Activated CD4-positive, alpha-beta memory T cell treated with anti-CD3 and anti-CD28 coated beads for 36 hours (primary cell): ENCODE measurements at regions not wholly inside any gene's neighbourhood (a gene's known extent, or its start where the extent isn't known, plus 50 kb on each side); places are given as distances from the start of the nearest gene placed in this dataset.

ENCODE experiments used
- CTCF ChIA-PET: fragments of 350-600 bp; sonication (Branson Sonifier 250); formaldehyde crosslinking; loops from one replicate; lab custom pipeline; 2021; ENCODE audit warnings: antibody characterized with exemption, inconsistent platforms; lab: Charles Lee
- POLR2A ChIA-PET: fragments of 350-600 bp; sonication (Branson Sonifier 250); formaldehyde crosslinking; loops from one replicate; lab custom pipeline; 2021; ENCODE audit warnings: antibody characterized with exemption; lab: Charles Lee
- DNase-seq: peaks from one replicate; pipeline ENCODE4 v3.0.0-alpha.2; 2020
- H3K27ac Mint-ChIP-seq: one replicate; pipeline ENCODE4 v1.8.0; 2021; ENCODE audit warnings: mixed read lengths
- H3K27me3 Mint-ChIP-seq: one replicate; pipeline ENCODE4 v1.8.0; 2021; ENCODE audit warnings: mixed read lengths
- H3K36me3 Mint-ChIP-seq: one replicate; pipeline ENCODE4 v1.8.0; 2021; ENCODE audit warnings: mixed read lengths
- H3K4me1 Mint-ChIP-seq: one replicate; pipeline ENCODE4 v1.8.0; 2021; ENCODE audit warnings: low read depth, mixed read lengths
- H3K4me3 Mint-ChIP-seq: one replicate; pipeline ENCODE4 v1.8.0; 2021; ENCODE audit warnings: mild to moderate bottlenecking, mixed read lengths
- H3K9me3 Mint-ChIP-seq: one replicate; pipeline ENCODE4 v1.8.0; 2021; ENCODE audit warnings: mixed read lengths
- intact Hi-C: fragments of 100-400 bp; cut with micrococcal nuclease; formaldehyde crosslinking; loops from one replicate; pipeline ENCODE4 v1.15.1; 2023

DNA sequence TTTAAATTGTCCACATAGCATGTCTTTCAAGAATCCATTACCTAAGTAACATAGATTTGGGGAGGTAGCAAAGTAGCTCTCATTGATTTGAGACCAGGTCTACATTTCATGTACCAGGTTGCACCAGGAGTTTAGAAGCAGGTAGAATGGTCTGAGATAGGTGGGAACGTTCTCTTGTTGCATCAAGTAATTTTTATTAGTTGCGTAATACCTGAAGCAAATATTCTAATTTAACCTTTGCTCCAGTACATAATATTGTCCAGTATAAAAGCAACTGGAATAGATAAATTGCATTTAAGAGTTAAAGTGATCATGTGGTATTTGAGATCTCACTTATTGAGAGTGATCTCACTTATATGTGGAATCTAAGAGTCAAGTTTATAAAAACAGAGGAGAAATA lies 597.1 kb upstream of the PRMT6 start:
- Mint-ChIP-seq H3K36me3 (no peaks in the 10 kb centered on the region), H3K4me1 (no peaks in the 10 kb centered on the region), H3K27me3 (no peaks in the 10 kb centered on the region), H3K9me3 (peaks cover 10% of the 10 kb centered on the region), H3K4me3 (no peak overlapping the region), H3K27ac (no peak overlapping the region)
- intact Hi-C loops: no loop called here
- ChIA-PET CTCF (no interaction called here), POLR2A (no interaction called here)
- no peak for DNase-seq

DNA sequence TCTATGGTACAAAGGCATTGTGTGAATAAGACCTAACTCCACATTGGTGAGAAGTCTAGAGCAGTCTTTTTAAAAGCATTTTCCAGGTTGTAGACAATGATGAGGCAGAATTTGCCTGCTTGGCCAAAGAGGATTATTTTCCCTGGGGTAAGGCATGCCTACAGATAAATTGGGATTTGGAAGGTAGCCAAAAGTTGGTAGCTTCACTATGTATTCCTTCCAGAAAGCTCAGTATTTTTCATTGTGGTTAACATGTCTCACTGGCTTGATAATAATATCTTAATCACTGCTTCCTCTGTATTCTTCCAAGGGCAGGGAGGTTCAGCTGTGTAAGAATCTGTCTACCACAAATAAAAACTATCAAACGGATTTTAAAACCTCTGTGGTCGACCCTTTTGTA lies 590.8 kb upstream of the PRMT6 start:
- H3K9me3 Mint-ChIP-seq: peaks cover 26% of the 10 kb centered on the region
- intact Hi-C loops: no loop called here
- H3K27me3 Mint-ChIP-seq: no peaks in the 10 kb centered on the region
- no peaks in the 10 kb centered on the region for H3K36me3 Mint-ChIP-seq
- DNase-seq: no peak
- no peak overlapping the region for H3K27ac Mint-ChIP-seq
- H3K4me1 Mint-ChIP-seq: no peaks in the 10 kb centered on the region
- no peak overlapping the region for H3K4me3 Mint-ChIP-seq
- POLR2A ChIA-PET: no interaction called here
- CTCF ChIA-PET: no interaction called here

DNA sequence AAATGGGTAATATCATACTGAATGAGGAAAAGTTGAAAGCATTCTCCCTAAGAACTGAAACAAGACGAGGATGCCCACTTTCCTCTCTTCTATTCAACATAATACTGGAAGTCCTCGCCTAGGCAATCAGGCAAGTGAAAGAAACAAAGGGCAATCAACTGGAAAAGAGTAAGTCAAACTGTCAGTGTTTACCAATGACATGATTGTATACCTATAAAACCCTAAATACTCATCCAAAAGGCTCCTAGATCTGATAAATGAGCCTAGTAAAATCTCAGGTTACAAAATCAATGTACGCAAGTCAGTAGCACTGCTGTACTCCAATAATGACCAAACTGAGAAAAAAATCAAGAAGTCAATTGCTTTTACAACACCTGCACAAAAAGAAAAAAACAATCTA lies 575.8 kb upstream of the PRMT6 start:
- Mint-ChIP-seq H3K36me3 (no peaks in the 10 kb centered on the region), H3K4me1 (no peaks in the 10 kb centered on the region), H3K27me3 (no peaks in the 10 kb centered on the region), H3K9me3 (peaks cover 42% of the 10 kb centered on the region), H3K27ac (no peak overlapping the region), H3K4me3 (no peak overlapping the region)
- CTCF ChIA-PET: no interaction called here
- POLR2A ChIA-PET: no interaction called here
- intact Hi-C loops: no loop called here
- DNase-seq: no peak

DNA sequence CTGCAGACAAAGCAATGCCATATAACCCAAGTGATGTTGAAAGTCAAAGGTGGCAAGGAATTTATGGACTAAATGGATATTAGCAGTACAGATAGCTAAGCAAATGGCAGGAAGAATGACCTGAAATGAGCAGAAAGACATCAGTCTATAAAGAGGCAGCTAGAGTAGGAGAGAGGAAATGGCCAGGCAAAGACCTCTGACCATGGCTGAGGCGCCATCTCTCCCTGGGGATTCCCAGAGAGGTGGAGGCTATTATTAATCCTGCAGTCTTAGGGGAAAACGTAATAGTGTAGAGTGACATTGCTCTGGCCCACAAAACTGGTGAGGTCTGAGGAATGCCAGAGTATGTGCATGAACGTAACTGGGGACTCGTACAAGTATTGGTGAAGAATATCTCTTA lies 563.6 kb upstream of the PRMT6 start:
- no peak overlapping the region for H3K27ac Mint-ChIP-seq
- H3K27me3 Mint-ChIP-seq: no peaks in the 10 kb centered on the region
- ChIA-PET CTCF (no interaction called here), POLR2A (no interaction called here)
- no peaks in the 10 kb centered on the region for H3K36me3 Mint-ChIP-seq
- H3K4me3 Mint-ChIP-seq: no peak overlapping the region
- DNase-seq: no peak
- intact Hi-C loops: no loop called here
- peaks cover 10% of the 10 kb centered on the region for H3K9me3 Mint-ChIP-seq
- H3K4me1 Mint-ChIP-seq: no peaks in the 10 kb centered on the region

DNA sequence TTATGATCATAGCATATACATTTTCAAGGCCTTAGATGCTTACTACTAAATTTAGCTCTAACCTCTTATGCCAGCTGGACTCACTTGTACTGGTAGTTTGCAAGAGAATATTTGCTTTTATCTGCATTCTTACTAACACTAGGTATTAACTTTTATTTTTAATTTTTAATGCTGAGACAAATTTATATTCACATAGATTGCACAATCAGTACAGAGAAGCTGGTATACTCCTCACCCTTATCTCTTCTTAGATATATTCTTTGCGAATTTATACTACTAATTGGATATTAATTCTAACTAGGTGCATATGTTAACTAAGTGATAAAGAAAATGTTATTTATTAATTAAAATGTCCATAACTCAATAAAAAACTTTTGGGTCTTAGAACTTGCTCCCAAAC lies 561.8 kb upstream of the PRMT6 start:
- Mint-ChIP-seq H3K9me3 (peaks cover 5% of the 10 kb centered on the region), H3K4me1 (no peaks in the 10 kb centered on the region), H3K27ac (no peak overlapping the region), H3K36me3 (no peaks in the 10 kb centered on the region), H3K27me3 (no peaks in the 10 kb centered on the region), H3K4me3 (no peak overlapping the region)
- ChIA-PET POLR2A (no interaction called here), CTCF (no interaction called here)
- intact Hi-C loops: no loop called here
- no peak for DNase-seq

DNA sequence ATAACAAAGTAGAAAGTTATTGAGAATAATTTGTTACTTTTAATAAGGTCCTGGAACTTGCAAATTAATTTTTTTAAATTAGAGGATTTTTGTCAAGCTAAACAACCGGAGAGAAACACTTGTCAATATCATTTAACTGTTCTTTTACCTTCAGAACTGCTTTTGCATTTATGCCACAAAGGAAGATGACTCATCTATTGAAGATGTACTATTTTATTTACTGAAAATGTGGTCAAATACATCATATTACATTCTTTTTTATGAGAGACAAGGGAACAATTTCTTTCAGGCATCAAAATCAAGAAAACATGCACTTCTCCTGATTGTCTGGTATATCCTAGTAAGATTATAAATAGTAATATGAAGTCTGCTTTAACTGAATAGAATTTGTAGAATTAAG lies 558.2 kb upstream of the PRMT6 start:
- Mint-ChIP-seq H3K27me3 (no peaks in the 10 kb centered on the region), H3K27ac (no peak overlapping the region), H3K36me3 (no peaks in the 10 kb centered on the region), H3K9me3 (peaks cover 7% of the 10 kb centered on the region), H3K4me1 (no peaks in the 10 kb centered on the region), H3K4me3 (no peak overlapping the region)
- no peak for DNase-seq
- ChIA-PET CTCF (no interaction called here), POLR2A (no interaction called here)
- intact Hi-C loops: no loop called here

DNA sequence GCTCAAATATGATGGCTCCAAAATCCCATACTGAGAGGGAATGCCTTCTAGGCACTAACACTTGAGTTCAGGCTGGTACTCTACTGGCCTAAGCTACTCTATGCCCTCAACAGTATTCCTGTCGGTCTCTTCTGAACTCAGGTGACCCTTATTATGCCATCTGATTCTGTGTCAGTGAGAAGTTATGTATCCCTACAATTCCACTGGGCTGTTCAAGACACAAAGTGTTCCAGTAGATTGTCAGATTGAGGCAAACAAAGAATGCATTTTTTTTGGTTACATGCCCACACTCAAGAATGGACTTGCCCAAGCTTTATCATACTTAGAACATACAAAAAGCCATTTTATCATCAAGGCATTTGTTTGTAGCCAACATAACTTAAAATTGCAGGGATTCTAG lies 553.8 kb upstream of the PRMT6 start:
- Mint-ChIP-seq H3K27me3 (no peaks in the 10 kb centered on the region), H3K27ac (no peak overlapping the region), H3K36me3 (no peaks in the 10 kb centered on the region), H3K4me3 (no peak overlapping the region), H3K4me1 (no peaks in the 10 kb centered on the region), H3K9me3 (peaks cover 9% of the 10 kb centered on the region)
- POLR2A ChIA-PET: no interaction called here
- no peak for DNase-seq
- CTCF ChIA-PET: no interaction called here
- intact Hi-C loops: no loop called here

DNA sequence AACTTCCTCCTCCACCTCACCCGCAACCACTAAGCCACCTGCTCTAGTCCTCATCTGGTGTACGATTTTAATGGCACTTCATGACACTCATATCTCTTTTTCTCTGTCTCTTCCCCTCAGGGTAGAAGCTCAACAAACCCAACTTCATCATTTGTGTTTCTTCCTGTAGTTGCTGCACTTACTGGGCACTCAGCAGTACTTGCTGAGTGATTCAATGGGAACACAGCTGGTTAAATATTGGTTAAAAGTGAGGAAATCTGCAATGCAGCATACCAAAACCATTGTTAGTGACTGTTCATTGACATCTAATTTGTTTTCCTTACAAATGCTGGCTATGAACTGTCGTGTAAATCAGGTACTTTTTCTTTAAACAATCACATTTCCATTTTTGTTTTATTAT lies 541.1 kb upstream of the PRMT6 start:
- H3K4me1 Mint-ChIP-seq: no peaks in the 10 kb centered on the region
- POLR2A ChIA-PET: no interaction called here
- intact Hi-C loops: no loop called here

DNA sequence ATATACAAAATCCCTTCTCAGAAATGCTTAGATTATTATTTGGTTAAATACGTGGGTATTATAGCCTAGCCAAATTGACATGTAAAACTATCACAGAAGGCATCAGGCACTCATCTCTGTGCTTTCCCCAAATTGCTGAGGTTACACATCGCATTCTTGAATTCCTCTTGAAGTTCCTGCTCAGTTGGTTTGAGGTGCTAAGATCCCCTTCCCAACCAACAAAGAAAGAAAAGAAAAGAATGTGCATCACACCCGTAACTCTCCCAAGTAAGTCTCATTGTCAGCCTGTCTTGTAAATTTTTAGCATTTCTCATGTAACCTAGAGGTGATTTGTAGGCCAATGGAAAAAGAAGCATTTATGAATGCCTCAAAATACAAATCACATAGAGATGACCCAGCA lies 539.2 kb upstream of the PRMT6 start:
- no peak overlapping the region for H3K27ac Mint-ChIP-seq
- ChIA-PET CTCF (no interaction called here), POLR2A (no interaction called here)
- intact Hi-C loops: no loop called here
- no peak for DNase-seq
- no peak overlapping the region for H3K4me3 Mint-ChIP-seq
- H3K36me3 Mint-ChIP-seq: no peaks in the 10 kb centered on the region
- H3K4me1 Mint-ChIP-seq: no peaks in the 10 kb centered on the region
- peaks cover 3% of the 10 kb centered on the region for H3K9me3 Mint-ChIP-seq
- no peaks in the 10 kb centered on the region for H3K27me3 Mint-ChIP-seq

More for the DNA sequence above, 541.1 kb upstream of the PRMT6 start:
- DNase-seq: no peak
- H3K9me3 Mint-ChIP-seq: peaks cover 5% of the 10 kb centered on the region
- H3K36me3 Mint-ChIP-seq: no peaks in the 10 kb centered on the region
- H3K4me3 Mint-ChIP-seq: no peak overlapping the region
- H3K27ac Mint-ChIP-seq: no peak overlapping the region
- CTCF ChIA-PET: no interaction called here
- no peaks in the 10 kb centered on the region for H3K27me3 Mint-ChIP-seq

DNA sequence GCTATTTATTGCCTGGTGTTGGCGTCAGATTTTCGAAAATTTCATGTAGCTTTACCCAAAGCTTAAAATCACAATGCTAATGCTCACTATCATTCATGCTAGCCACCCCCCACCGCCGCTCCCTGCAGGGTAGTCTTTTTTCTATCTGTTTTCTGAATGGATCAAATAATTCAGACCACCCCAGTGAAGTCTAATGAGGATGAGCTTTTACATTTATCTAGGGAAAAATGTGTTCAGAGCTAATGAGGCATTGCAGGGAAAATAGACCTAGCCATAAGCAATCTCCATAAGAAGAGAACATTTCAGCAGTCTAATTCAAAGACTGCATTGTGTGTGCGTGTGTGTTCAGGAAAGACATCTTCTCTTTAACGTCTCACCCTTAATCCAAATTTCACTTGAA lies 533.0 kb upstream of the PRMT6 start:
- Mint-ChIP-seq H3K27ac (no peak overlapping the region), H3K9me3 (peaks cover 5% of the 10 kb centered on the region), H3K36me3 (peaks cover 2% of the 10 kb centered on the region), H3K4me1 (no peaks in the 10 kb centered on the region), H3K27me3 (no peaks in the 10 kb centered on the region), H3K4me3 (no peak overlapping the region)
- ChIA-PET POLR2A (no interaction called here), CTCF (no interaction called here)
- DNase-seq: no peak
- intact Hi-C loops: no loop called here

DNA sequence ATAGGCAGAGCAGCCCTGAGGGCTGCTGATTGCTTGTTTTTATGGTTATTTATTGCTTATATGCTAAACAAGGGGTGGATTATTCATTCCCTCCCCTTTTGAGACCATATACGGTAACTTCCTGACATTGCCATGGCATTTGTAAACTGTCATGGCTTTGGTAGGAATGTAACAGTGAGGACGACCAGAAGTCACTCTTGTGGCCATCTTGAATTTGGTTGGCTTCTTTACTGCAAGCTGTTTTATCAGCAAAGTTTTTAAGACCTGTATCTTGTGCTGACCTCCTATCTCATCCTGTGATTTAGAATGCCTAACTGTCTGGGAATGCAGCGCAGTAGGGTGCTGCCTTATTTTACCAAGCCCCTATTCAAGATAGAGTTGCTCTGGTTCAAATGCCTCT lies 531.8 kb upstream of the PRMT6 start:
- H3K27ac Mint-ChIP-seq: no peak overlapping the region
- intact Hi-C loops: no loop called here
- no peak overlapping the region for H3K4me3 Mint-ChIP-seq
- ChIA-PET POLR2A (no interaction called here), CTCF (no interaction called here)
- peaks cover 2% of the 10 kb centered on the region for H3K36me3 Mint-ChIP-seq
- no peaks in the 10 kb centered on the region for H3K4me1 Mint-ChIP-seq
- no peak for DNase-seq
- H3K27me3 Mint-ChIP-seq: no peaks in the 10 kb centered on the region
- H3K9me3 Mint-ChIP-seq: peaks cover 13% of the 10 kb centered on the region

DNA sequence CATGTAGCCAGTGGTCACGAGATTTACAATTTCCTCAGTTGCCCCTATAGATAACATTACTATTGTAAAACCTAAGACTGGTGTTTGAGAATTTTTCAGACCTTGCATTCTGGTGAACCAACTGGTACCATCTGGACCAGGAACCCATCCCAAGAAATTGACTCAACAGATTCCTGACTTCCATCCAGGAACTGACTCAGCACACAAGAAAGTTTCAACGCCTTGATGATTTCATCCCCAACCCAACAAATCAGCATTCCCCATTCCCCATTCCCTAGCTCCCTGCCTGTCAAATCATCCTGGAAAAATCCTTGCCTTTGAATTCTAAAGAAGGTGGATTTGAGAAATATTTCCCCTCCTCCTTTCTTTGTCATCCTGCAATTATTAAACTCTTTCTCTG lies 529.8 kb upstream of the PRMT6 start:
- intact Hi-C loops: no loop called here
- Mint-ChIP-seq H3K4me3 (no peak overlapping the region), H3K27ac (no peak overlapping the region), H3K36me3 (peaks cover 2% of the 10 kb centered on the region), H3K9me3 (peaks cover 17% of the 10 kb centered on the region), H3K27me3 (no peaks in the 10 kb centered on the region), H3K4me1 (no peaks in the 10 kb centered on the region)
- POLR2A ChIA-PET: no interaction called here
- CTCF ChIA-PET: no interaction called here
- no peak for DNase-seq

DNA sequence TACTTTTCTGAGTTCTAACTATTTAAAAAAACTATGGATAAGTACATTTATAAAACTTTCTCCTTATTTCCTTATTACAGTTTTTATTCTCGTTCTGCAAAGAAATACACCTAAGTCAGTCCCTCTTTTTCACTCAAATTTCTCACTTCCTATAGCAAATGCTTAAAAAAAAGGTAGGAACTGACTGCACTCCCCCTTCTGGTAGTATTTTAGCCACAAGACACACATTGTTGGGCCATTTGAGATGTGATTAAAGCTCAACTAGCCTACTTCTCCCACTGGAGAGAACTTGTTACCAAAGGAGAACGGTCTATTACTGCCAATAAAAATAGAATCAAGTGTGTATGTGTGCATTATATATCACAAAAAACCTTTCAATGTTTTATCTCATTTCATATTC lies 521.9 kb upstream of the PRMT6 start:
- ChIA-PET CTCF (no interaction called here), POLR2A (no interaction called here)
- peaks cover 29% of the 10 kb centered on the region for H3K9me3 Mint-ChIP-seq
- H3K27me3 Mint-ChIP-seq: no peaks in the 10 kb centered on the region
- intact Hi-C loops: no loop called here
- no peak for DNase-seq
- no peak overlapping the region for H3K27ac Mint-ChIP-seq
- H3K36me3 Mint-ChIP-seq: no peaks in the 10 kb centered on the region
- H3K4me1 Mint-ChIP-seq: no peaks in the 10 kb centered on the region
- H3K4me3 Mint-ChIP-seq: no peak overlapping the region

DNA sequence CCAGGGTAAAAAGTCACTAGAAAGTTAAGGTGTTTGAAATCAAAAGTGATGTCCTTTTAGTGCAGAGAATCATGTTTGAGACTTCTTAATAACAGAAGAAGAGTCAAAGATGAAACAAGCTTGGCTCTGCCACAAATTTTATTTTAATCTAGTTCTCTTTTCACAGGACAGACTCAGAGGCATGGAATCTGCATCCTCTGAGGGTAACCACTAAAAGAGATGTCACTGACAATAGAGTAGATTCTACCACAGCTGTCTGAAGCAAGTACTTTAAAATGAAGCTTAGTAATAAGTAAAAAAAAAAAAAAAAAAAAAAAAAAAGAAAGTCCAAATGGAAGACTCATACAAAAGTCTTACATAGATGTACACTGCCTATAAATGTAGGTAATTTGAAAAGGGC lies 519.7 kb upstream of the PRMT6 start:
- intact Hi-C loops: no loop called here
- POLR2A ChIA-PET: no interaction called here
- H3K27me3 Mint-ChIP-seq: no peaks in the 10 kb centered on the region
- CTCF ChIA-PET: no interaction called here
- no peaks in the 10 kb centered on the region for H3K4me1 Mint-ChIP-seq
- no peak overlapping the region for H3K4me3 Mint-ChIP-seq
- no peak for DNase-seq
- H3K27ac Mint-ChIP-seq: no peak overlapping the region
- H3K9me3 Mint-ChIP-seq: peaks cover 35% of the 10 kb centered on the region
- no peaks in the 10 kb centered on the region for H3K36me3 Mint-ChIP-seq
